ENCODE measurements at regions not wholly inside any gene's neighbourhood (a gene's known extent, or its start where the extent isn't known, plus 50 kb on each side); places are given as distances from the start of the nearest gene placed in this dataset.
A peak's percentile ranks its signal among the peaks of the same experiment; 100 is the strongest.

DNA sequence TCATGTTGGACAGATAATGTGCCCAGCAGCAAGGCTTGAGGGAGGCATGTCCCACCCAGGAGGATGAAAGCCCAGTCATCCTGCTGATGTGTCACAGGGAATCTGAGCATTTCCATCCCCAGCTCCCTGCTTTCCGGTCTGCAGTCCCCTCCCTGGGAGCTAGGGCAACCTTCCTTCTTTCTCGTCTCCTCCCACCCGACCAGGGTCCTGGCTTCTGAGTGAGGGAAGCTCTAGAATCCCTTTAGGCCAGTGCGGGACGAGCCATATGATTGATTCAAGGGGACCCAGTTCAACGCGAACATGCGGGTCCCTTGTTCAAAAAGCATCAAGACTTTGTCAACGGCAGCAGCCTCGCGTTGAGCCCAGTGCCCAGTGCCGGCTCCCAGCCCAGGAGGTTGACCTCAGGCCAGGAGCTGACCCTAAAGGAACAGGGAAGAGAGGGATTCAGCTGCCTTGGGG lies 96.7 kb upstream of the TMPRSS2 start:
- no peak overlapping the region for H3K9ac ChIP-seq (ENCODE audit: low read length)
- DNase-seq (ENCODE audit: low read depth), result no peak

GRCh38 chr21:41603476-41603875 lies 95.5 kb upstream of the TMPRSS2 start:
- Histone ChIP-seq H3K9me3 (ENCODE audit: control insufficient read depth, low read length) (no peaks in the 10 kb centered on the region), H3K9ac (ENCODE audit: low read length) (no peak overlapping the region), H3K36me3 (ENCODE audit: control insufficient read depth, insufficient read depth, low read length, severe bottlenecking) (no peaks in the 10 kb centered on the region), H3K4me1 (ENCODE audit: control insufficient read depth, insufficient read depth, low read length) (peaks cover 7% of the 10 kb centered on the region), H3K27me3 (replicated peaks; ENCODE audit: control insufficient read depth, insufficient read depth, low read length) (peaks cover 36% of the 10 kb centered on the region), H3K4me3 (ENCODE audit: low read length) (no peak overlapping the region)
- DNase-seq (ENCODE audit: low read depth), result no peak

More for the DNA sequence above, 96.7 kb upstream of the TMPRSS2 start:
- H3K27me3 ChIP-seq (replicated peaks; ENCODE audit: control insufficient read depth, insufficient read depth, low read length), result peaks cover 30% of the 10 kb centered on the region
- no peak overlapping the region for H3K4me3 ChIP-seq (ENCODE audit: low read length)
- H3K9me3 ChIP-seq (ENCODE audit: control insufficient read depth, low read length), result no peaks in the 10 kb centered on the region
- H3K36me3 ChIP-seq (ENCODE audit: control insufficient read depth, insufficient read depth, low read length, severe bottlenecking), result no peaks in the 10 kb centered on the region
- H3K4me1 ChIP-seq (ENCODE audit: control insufficient read depth, insufficient read depth, low read length), result peaks cover 7% of the 10 kb centered on the region

GRCh38 chr21:41602531-41602930 lies 94.6 kb upstream of the TMPRSS2 start:
- Histone ChIP-seq H3K9me3 (ENCODE audit: control insufficient read depth, low read length) (no peaks in the 10 kb centered on the region), H3K27me3 (replicated peaks; ENCODE audit: control insufficient read depth, insufficient read depth, low read length) (peaks cover 40% of the 10 kb centered on the region), H3K4me3 (ENCODE audit: low read length) (no peak overlapping the region), H3K9ac (ENCODE audit: low read length) (no peak overlapping the region), H3K36me3 (ENCODE audit: control insufficient read depth, insufficient read depth, low read length, severe bottlenecking) (no peaks in the 10 kb centered on the region), H3K4me1 (ENCODE audit: control insufficient read depth, insufficient read depth, low read length) (peaks cover 7% of the 10 kb centered on the region)
- DNase-seq (ENCODE audit: low read depth), result no peak

DNA sequence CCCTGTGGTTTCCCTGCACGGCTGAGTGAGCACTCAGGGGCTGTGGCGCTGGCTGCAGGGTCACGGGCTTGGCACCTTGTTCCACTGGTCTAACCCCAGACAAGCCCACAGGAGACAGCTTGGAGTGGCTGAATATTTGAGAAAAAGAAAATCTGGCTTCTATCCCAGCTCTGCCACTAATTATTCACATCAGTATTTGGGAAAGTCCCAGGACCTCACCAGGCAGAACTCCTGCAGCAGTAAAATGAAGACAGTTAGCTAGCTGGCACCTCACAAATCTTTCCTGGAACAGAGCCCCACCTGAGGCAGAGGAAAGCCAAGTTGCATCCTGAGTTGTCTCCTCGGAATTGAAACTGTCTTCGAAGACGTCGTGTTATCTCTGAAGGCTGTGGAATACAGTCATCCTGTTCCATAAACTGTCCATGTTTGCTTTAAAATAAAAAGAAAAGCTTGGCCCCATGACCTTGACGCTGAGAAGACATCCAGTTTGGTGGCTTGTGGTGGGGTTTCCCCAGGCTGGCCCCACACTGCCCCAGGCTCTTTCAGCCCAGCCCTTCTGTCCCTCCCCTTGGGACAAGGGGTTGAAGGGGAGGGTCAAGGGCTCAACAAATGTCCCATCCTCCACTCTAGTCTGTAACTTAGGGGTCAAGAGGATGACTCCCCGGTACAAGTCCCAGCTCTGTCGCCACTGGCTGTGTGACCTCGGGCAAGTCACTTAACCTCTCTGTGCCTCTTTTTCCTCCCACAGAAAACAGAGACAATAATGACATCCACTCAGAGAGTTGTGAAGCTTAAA lies 93.8 kb upstream of the TMPRSS2 start:
- H3K9ac ChIP-seq (ENCODE audit: low read length), result no peak overlapping the region
- peaks cover 43% of the 10 kb centered on the region for H3K27me3 ChIP-seq (replicated peaks; ENCODE audit: control insufficient read depth, insufficient read depth, low read length)
- no peaks in the 10 kb centered on the region for H3K36me3 ChIP-seq (ENCODE audit: control insufficient read depth, insufficient read depth, low read length, severe bottlenecking)
- H3K9me3 ChIP-seq (ENCODE audit: control insufficient read depth, low read length), result no peaks in the 10 kb centered on the region
- H3K4me1 ChIP-seq (ENCODE audit: control insufficient read depth, insufficient read depth, low read length), result peaks cover 7% of the 10 kb centered on the region
- peak; percentile 73 for DNase-seq (ENCODE audit: low read depth)
- no peak overlapping the region for H3K4me3 ChIP-seq (ENCODE audit: low read length)

DNA sequence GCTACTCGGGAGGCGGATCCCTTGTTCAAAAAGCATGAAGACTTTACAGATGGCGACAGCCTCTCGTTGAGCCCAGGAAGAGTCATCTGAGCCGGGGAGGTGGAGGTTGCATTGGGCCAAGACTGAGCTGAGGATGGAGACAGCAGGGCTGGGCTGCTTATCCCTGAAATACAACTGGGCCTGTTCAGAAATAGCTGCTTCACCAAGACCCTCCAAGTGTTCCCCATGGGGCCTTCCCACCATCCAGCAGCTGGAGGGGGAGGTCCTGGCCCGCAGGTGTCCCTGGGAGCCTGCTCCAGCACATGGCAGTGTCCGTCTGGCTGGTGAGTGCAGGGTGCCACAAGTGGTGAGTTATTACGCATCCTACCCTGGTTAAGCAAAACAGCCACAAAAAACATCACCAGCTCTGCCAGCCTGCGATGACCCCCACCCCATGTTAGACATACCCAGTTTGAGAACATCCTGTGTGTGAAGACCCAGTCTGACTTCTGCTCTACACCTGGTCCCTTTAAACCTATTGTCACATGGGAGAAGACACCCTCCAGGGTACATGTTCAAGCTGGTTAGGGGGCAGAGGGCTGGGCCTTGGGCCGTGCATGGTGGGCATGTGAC lies 93.1 kb upstream of the TMPRSS2 start:
- H3K4me1 ChIP-seq (ENCODE audit: control insufficient read depth, insufficient read depth, low read length), result peaks cover 7% of the 10 kb centered on the region
- H3K4me3 ChIP-seq (ENCODE audit: low read length), result no peak overlapping the region
- no peak overlapping the region for H3K9ac ChIP-seq (ENCODE audit: low read length)
- DNase-seq (ENCODE audit: low read depth), result no peak
- H3K27me3 ChIP-seq (replicated peaks; ENCODE audit: control insufficient read depth, insufficient read depth, low read length), result peaks cover 45% of the 10 kb centered on the region
- no peaks in the 10 kb centered on the region for H3K9me3 ChIP-seq (ENCODE audit: control insufficient read depth, low read length)
- H3K36me3 ChIP-seq (ENCODE audit: control insufficient read depth, insufficient read depth, low read length, severe bottlenecking), result no peaks in the 10 kb centered on the region

DNA sequence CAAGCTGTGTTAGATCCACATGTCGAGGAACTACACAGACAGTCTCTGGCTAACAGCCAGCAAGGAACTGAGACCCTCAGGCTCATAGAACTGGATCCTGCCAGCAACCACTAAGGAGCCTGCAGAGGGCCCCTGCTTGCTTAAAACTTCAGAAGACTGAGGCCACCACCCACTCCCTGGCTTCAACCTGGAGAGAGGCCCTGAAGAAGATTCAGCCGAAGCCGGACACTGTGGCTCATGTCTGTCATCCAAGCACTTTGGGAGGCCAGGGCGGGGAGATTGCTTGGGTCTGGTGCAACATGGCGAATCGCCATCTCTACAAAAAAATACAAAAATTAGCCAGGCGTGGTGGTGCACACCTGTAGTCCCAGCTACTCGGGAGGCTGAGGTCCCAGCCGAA lies 92.6 kb upstream of the TMPRSS2 start:
- no peak for DNase-seq (ENCODE audit: low read depth)
- Histone ChIP-seq H3K4me1 (ENCODE audit: control insufficient read depth, insufficient read depth, low read length) (peaks cover 7% of the 10 kb centered on the region), H3K9me3 (ENCODE audit: control insufficient read depth, low read length) (no peaks in the 10 kb centered on the region), H3K4me3 (ENCODE audit: low read length) (no peak overlapping the region), H3K9ac (ENCODE audit: low read length) (no peak overlapping the region), H3K36me3 (ENCODE audit: control insufficient read depth, insufficient read depth, low read length, severe bottlenecking) (no peaks in the 10 kb centered on the region), H3K27me3 (replicated peaks; ENCODE audit: control insufficient read depth, insufficient read depth, low read length) (peaks cover 43% of the 10 kb centered on the region)

GRCh38 chr21:41600116-41600515 lies 92.2 kb upstream of the TMPRSS2 start:
- peaks cover 7% of the 10 kb centered on the region for H3K4me1 ChIP-seq (ENCODE audit: control insufficient read depth, insufficient read depth, low read length)
- no peaks in the 10 kb centered on the region for H3K36me3 ChIP-seq (ENCODE audit: control insufficient read depth, insufficient read depth, low read length, severe bottlenecking)
- no peak for DNase-seq (ENCODE audit: low read depth)
- H3K9me3 ChIP-seq (ENCODE audit: control insufficient read depth, low read length), result no peaks in the 10 kb centered on the region
- peaks cover 38% of the 10 kb centered on the region for H3K27me3 ChIP-seq (replicated peaks; ENCODE audit: control insufficient read depth, insufficient read depth, low read length)
- H3K4me3 ChIP-seq (ENCODE audit: low read length), result no peak overlapping the region
- H3K9ac ChIP-seq (ENCODE audit: low read length), result no peak overlapping the region

GRCh38 chr21:41598561-41599431 lies 90.8 kb upstream of the TMPRSS2 start:
- no peak overlapping the region for H3K4me3 ChIP-seq (ENCODE audit: low read length)
- DNase-seq (ENCODE audit: low read depth), result no peak
- no peaks in the 10 kb centered on the region for H3K9me3 ChIP-seq (ENCODE audit: control insufficient read depth, low read length)
- H3K4me1 ChIP-seq (ENCODE audit: control insufficient read depth, insufficient read depth, low read length), result peaks cover 7% of the 10 kb centered on the region
- H3K36me3 ChIP-seq (ENCODE audit: control insufficient read depth, insufficient read depth, low read length, severe bottlenecking), result no peaks in the 10 kb centered on the region
- H3K9ac ChIP-seq (ENCODE audit: low read length), result no peak overlapping the region
- peaks cover 40% of the 10 kb centered on the region for H3K27me3 ChIP-seq (replicated peaks; ENCODE audit: control insufficient read depth, insufficient read depth, low read length)

DNA sequence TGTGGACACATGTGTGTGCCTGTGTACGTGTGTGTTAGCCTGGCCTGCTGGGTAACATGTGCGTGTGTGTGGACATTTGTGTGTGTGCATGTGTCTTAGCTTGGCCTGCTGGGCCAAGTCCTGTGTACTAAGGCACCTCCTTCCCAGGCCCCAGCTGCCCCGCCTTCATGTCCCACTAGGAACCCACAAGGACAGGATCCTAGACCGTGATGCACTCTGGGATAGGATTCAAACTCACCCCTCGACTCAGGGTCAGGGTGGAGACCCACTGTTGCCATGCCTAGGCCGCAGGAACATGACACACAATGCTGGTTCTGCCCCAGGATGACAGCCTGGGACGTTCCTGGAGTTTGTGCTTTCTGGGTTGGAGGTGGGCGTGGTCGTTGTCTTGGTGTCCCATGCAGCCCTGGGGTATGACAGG lies 89.9 kb upstream of the TMPRSS2 start:
- Histone ChIP-seq H3K36me3 (ENCODE audit: control insufficient read depth, insufficient read depth, low read length, severe bottlenecking) (no peaks in the 10 kb centered on the region), H3K4me1 (ENCODE audit: control insufficient read depth, insufficient read depth, low read length) (peaks cover 7% of the 10 kb centered on the region), H3K4me3 (ENCODE audit: low read length) (no peak overlapping the region), H3K9ac (ENCODE audit: low read length) (no peak overlapping the region), H3K27me3 (replicated peaks; ENCODE audit: control insufficient read depth, insufficient read depth, low read length) (peaks cover 47% of the 10 kb centered on the region), H3K9me3 (ENCODE audit: control insufficient read depth, low read length) (no peaks in the 10 kb centered on the region)
- no peak for DNase-seq (ENCODE audit: low read depth)

DNA sequence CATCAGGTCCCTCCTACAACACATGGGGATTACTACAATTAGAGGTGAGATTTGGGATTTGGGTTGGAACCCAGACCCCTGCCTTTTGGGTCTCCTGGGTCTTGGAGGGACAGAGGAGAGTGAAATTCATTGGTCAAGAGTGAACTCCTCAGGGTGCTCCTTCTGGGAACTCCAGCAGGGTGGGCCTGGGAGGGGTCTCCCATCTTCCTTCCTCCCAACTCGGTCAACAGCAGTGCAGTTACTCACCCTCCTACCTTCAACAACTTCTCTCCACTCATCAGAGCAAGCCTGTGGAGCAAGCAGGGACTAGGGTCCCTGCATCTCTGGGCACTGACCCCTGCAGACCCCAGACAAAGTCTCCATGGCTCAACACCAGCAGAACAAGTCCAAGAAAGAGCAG lies 89.3 kb upstream of the TMPRSS2 start:
- Histone ChIP-seq H3K36me3 (ENCODE audit: control insufficient read depth, insufficient read depth, low read length, severe bottlenecking) (no peaks in the 10 kb centered on the region), H3K9ac (ENCODE audit: low read length) (no peak overlapping the region), H3K9me3 (ENCODE audit: control insufficient read depth, low read length) (no peaks in the 10 kb centered on the region), H3K27me3 (replicated peaks; ENCODE audit: control insufficient read depth, insufficient read depth, low read length) (peaks cover 47% of the 10 kb centered on the region), H3K4me3 (ENCODE audit: low read length) (no peak overlapping the region), H3K4me1 (ENCODE audit: control insufficient read depth, insufficient read depth, low read length) (peaks cover 7% of the 10 kb centered on the region)
- DNase-seq (ENCODE audit: low read depth), result no peak
